ENCODE measurements at regions not wholly inside any gene's neighbourhood (a gene's known extent, or its start where the extent isn't known, plus 50 kb on each side); places are given as distances from the start of the nearest gene placed in this dataset.

DNA sequence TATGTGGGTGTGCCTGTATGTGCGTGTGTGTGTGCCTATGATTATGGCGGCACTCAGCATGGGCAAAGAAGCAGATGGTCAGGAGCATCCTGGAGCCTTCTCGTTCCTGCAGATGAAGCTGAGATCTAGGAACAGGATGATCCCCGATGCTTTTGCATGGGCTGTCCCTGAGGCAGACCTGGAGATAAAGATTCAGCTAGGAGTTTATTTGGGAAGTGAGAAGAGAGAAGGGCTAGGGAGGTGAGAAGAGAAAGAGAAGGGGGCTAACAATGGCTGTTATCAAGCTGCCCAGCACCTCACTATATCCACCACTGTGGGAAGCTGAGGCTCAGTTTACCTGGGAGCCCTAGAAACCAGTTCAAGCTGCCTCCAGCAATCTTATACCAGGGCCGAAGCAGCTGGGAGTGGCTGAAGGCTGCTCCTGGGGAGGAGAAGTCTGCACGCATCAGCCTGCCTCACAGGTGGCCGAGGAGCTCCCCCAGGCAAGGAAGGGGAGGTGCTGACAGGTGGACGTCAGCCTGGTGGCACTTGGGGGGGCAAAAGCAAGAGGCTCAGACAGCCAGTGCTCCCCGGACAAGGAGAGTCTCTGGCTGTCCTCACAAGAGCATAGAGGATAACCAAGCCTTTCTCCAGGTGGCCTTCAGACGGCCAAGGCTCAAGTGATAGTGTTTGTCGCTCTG lies 94.0 kb upstream of the IQSEC1 start:
- no peak overlapping the region for H3K4me3 ChIP-seq (replicated peaks in 1 of 2; ENCODE audit: low read depth in 2 of 2, low read length in 2 of 2)
- TF ChIP-seq, protein P1, sequence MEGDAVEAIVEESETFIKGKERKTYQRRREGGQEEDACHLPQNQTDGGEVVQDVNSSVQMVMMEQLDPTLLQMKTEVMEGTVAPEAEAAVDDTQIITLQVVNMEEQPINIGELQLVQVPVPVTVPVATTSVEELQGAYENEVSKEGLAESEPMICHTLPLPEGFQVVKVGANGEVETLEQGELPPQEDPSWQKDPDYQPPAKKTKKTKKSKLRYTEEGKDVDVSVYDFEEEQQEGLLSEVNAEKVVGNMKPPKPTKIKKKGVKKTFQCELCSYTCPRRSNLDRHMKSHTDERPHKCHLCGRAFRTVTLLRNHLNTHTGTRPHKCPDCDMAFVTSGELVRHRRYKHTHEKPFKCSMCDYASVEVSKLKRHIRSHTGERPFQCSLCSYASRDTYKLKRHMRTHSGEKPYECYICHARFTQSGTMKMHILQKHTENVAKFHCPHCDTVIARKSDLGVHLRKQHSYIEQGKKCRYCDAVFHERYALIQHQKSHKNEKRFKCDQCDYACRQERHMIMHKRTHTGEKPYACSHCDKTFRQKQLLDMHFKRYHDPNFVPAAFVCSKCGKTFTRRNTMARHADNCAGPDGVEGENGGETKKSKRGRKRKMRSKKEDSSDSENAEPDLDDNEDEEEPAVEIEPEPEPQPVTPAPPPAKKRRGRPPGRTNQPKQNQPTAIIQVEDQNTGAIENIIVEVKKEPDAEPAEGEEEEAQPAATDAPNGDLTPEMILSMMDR (IDR thresholded peaks at IDR 0.05; ENCODE audit: low read depth, low read length), result no peak
- no peak for DNase-seq (ENCODE audit: low read depth in 2 of 2)

DNA sequence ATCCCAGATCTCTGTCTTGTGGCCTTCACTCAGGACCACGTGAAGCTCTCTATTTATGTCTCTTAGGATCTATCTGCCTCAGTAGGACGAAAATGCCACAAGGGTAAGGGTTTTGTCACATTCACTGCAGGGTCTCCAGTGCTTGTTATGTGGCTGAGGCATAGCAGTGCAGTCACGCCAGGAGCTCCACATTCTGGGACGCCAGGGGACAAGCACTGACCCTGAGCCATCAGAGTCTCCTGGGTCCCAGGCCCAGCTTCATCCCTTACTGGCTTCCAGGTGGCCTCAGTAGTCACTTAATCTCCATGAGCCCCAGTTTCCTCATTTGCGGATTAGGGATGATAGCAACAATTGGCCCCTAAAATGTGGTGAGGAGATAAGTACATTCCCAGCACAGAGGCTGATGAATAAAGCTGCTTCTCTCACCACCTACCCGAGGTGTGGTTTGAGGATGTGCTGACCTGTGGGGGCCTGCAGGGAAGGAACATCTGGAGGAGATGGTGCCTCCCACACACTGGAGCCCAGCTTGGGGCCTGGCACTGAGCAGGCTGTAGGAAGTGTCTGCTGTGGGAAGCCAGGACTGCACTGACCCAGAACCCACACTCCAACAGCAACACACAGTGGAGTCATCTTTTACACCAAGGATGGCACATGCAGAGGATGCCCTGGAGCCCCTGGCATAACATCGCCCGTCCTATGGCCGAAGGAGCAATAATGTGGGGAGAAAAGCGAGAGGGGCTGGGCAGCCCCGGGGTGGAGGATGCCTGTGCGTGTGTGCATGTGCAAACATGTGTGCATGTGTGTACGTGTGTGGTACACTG lies 93.2 kb upstream of the IQSEC1 start:
- no peak for DNase-seq (ENCODE audit: low read depth in 2 of 2)
- no peak overlapping the region for H3K4me3 ChIP-seq (replicated peaks in 1 of 2; ENCODE audit: low read depth in 2 of 2, low read length in 2 of 2)
- TF ChIP-seq, protein P1 (IDR thresholded peaks at IDR 0.05; ENCODE audit: low read depth, low read length), result no peak

DNA sequence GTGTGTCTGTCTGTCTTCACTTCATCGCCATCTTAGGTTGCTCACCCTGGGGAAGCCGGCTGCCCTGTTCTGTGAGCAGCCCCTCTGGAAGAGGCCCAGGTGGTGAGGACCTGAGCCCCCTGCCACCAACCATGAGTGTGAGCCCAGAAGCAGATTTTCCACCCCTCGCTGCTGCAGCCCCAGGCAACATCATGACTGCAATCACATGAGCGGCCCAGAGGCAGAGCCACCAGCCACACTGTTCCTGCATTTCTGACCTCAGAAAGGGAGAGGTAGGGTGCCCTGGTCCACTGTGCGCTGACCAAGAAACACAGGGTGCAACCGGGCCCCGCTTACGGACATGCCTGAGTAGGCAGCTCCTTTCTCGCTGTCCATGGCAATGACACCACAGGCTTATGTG lies 92.3 kb upstream of the IQSEC1 start:
- DNase-seq (ENCODE audit: low read depth in 2 of 2), result no peak
- H3K4me3 ChIP-seq (replicated peaks in 1 of 2; ENCODE audit: low read depth in 2 of 2, low read length in 2 of 2), result no peak overlapping the region
- TF ChIP-seq, protein P1 (IDR thresholded peaks at IDR 0.05; ENCODE audit: low read depth, low read length), result no peak

DNA sequence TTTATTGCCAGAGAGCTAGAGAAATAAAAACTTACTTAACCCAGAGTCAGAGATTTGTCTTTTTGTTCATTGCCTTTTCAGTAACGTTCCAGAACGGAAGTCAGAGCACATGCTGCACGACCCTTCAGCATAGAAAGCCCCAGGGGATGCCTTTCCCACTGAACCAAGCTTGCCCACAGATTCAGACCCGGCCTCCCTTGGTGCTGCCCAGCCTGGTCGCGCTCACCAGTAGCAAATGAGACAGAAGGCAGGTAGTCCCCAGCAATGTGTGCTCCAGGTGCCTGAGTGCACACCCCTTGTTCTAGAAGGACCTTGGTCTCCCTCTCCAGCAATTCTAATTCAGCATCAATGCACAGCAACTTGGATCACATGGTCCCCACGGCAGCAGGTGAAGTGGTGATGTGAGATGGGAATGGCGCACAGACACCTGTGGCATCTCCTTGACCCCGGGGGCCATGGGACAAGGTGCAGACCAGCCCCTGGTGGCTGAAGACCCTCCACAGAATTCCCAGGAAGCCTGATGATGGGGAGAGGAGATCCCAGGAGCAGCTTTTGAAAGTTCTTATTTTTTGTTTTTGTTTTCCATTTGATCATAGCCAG lies 91.8 kb upstream of the IQSEC1 start:
- TF ChIP-seq, protein P1 (IDR thresholded peaks at IDR 0.05; ENCODE audit: low read depth, low read length), result no peak
- no peak overlapping the region for H3K4me3 ChIP-seq (replicated peaks in 1 of 2; ENCODE audit: low read depth in 2 of 2, low read length in 2 of 2)
- DNase-seq (ENCODE audit: low read depth in 2 of 2), result no peak

DNA sequence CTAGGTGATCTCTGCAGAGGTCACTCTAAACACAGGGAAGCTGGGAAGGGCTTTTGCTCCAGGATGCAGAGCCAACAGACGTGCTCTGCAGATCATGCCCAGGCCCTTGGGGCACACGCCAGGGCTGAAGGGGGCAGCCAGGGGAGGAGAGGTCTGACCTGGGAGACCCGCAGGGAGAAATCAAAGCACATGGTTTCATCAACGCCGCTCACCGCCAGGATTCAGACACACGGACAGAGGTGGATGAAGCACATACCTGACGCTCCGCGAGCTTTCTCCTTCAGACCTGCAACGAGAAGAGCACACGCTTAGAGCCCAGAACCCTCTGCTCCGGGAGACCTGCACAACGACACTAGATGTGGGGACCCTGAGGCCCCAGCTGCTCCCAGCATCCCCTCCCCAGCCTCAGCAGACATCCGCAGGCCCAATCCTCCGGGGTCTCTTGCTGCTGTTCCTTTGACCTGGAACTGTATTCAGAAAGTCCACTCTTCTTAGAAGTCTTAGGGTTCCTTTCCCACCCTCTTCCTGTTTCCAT lies 90.7 kb upstream of the IQSEC1 start:
- no peak overlapping the region for H3K4me3 ChIP-seq (replicated peaks in 1 of 2; ENCODE audit: low read depth in 2 of 2, low read length in 2 of 2)
- no peak for DNase-seq (ENCODE audit: low read depth in 2 of 2)
- TF ChIP-seq, protein P1 (IDR thresholded peaks at IDR 0.05; ENCODE audit: low read depth, low read length), result no peak

DNA sequence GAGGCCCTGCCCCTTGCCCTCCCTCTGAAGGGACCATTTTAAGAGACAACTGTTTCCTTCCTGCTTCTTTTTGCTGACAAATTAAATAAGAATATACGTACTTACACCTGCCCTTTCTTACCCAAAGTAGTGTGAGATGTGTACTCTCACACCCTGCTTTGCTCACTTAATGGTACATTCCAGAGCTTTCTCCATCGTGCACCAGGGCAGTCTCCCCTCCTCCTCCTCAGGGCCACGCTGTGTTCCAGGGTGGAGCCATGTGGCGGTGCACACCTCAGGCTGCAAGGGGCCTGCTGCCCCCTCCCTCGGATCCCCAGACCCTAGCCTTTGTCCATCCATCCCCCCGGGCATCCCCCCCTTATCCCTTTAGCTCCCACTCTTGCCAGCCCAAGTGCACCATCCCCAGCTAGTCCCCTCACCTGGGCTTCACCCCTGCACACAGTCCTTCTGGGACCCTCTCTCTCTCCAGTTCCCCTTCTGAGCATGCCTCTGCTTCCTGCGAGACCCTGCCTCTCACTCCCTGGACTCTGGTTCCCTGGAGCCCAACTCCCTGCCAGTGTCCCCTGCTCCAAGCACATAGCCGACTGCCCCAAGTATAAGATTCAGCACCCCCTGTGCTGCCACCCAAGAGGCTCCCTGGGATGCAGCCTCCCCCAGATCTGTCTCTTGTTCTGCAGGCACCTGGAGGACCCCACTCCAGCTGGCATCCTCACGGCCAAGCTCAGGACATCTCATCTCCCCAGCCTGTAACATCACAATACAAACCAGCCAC lies 89.5 kb upstream of the IQSEC1 start:
- no peak overlapping the region for H3K4me3 ChIP-seq (replicated peaks in 1 of 2; ENCODE audit: low read depth in 2 of 2, low read length in 2 of 2)
- DNase-seq (ENCODE audit: low read depth in 2 of 2), result no peak
- TF ChIP-seq, protein P1 (IDR thresholded peaks at IDR 0.05; ENCODE audit: low read depth, low read length), result no peak
